Prostate gland (tissue), 2 donors: ENCODE measurements at regions not wholly inside any gene's neighbourhood (a gene's known extent, or its start where the extent isn't known, plus 50 kb on each side); places are given as distances from the start of the nearest gene placed in this dataset.

ENCODE experiments used
- POLR2A ChIP-seq: fragments of 450-650 bp; IDR thresholded peaks from one replicate; pipeline ENCODE4 v1.6.1; 2016; ENCODE audit warnings: antibody characterized with exemption, mild to moderate bottlenecking
- POLR2AphosphoS5 ChIP-seq: sonication (generic); formaldehyde crosslinking; IDR thresholded peaks from one replicate; pipeline ENCODE4 v1.6.1; 2017; ENCODE audit warnings: antibody characterized with exemption
- TF ChIP-seq, protein P1 (sequence below), 4 experiments: fragments of 200-600 bp in 2 of 4; fragments of 450-650 bp in 2 of 4; sonication (generic) in 2 of 4; IDR thresholded peaks; 1 replicate in 3 of 4; 2 replicates in 1 of 4; pipeline ENCODE4 v1.5.1; 2016 to 2019; ENCODE audit warnings: antibody characterized with exemption in 4 of 4, mild to moderate bottlenecking in 2 of 4, moderate library complexity in 2 of 4

GRCh38 chr16:73537921-73538320, 490.0 kb upstream of the ZFHX3 start:
- TF ChIP-seq, protein P1, sequence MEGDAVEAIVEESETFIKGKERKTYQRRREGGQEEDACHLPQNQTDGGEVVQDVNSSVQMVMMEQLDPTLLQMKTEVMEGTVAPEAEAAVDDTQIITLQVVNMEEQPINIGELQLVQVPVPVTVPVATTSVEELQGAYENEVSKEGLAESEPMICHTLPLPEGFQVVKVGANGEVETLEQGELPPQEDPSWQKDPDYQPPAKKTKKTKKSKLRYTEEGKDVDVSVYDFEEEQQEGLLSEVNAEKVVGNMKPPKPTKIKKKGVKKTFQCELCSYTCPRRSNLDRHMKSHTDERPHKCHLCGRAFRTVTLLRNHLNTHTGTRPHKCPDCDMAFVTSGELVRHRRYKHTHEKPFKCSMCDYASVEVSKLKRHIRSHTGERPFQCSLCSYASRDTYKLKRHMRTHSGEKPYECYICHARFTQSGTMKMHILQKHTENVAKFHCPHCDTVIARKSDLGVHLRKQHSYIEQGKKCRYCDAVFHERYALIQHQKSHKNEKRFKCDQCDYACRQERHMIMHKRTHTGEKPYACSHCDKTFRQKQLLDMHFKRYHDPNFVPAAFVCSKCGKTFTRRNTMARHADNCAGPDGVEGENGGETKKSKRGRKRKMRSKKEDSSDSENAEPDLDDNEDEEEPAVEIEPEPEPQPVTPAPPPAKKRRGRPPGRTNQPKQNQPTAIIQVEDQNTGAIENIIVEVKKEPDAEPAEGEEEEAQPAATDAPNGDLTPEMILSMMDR (IDR thresholded peaks at IDR 0.05), result no peak
- no peak for TF ChIP-seq POLR2A
- TF ChIP-seq POLR2AphosphoS5, result no peak
